ENCODE measurements at regions not wholly inside any gene's neighbourhood (a gene's known extent, or its start where the extent isn't known, plus 50 kb on each side); places are given as distances from the start of the nearest gene placed in this dataset.

- intact Hi-C loops (cut with DNase I, micrococcal nuclease) = no loop called here
Observed at GRCh38 chr10:78510566-78511323, 477.1 kb downstream of the RPS24 start.

GRCh38 chr10:78511324-78512204, 477.9 kb downstream of the RPS24 start:
- Mint-ChIP-seq H3K27ac (no peak overlapping the region), H3K4me1 (no peaks in the 10 kb centered on the region), H3K9me3 (ENCODE audit: low read depth) (no peaks in the 10 kb centered on the region), H3K4me3 (no peak overlapping the region), H3K36me3 (ENCODE audit: low read depth) (no peaks in the 10 kb centered on the region), H3K27me3 (peaks cover 2% of the 10 kb centered on the region)
- intact Hi-C loops (cut with DNase I, micrococcal nuclease) = no loop called here
- ATAC-seq = no peak
- DNase-seq = no peak
- ChIA-PET CTCF (interaction anchor here (0.9 kb wide), 1 partner anchor 12 kb away, joined by 4 read pairs; no protein-coding TSS in a partner anchor), POLR2A (interaction anchor here (0.6 kb wide), 1 partner anchor 179 kb away, joined by 3 read pairs; no protein-coding TSS in a partner anchor)

More at GRCh38 chr10:78510566-78511323, 477.1 kb downstream of the RPS24 start:
- Mint-ChIP-seq H3K27ac (no peak overlapping the region), H3K27me3 (peaks cover 2% of the 10 kb centered on the region), H3K9me3 (ENCODE audit: low read depth) (no peaks in the 10 kb centered on the region), H3K36me3 (ENCODE audit: low read depth) (no peaks in the 10 kb centered on the region), H3K4me3 (no peak overlapping the region), H3K4me1 (no peaks in the 10 kb centered on the region)
- ChIA-PET CTCF (no interaction called here), POLR2A (no interaction called here)
- ATAC-seq (peak; percentile 39), DNase-seq (no peak)

GRCh38 chr10:78512205-78512550, 478.5 kb downstream of the RPS24 start:
- Mint-ChIP-seq H3K4me1 (no peaks in the 10 kb centered on the region), H3K9me3 (ENCODE audit: low read depth) (no peaks in the 10 kb centered on the region), H3K4me3 (no peak overlapping the region), H3K27me3 (peaks cover 2% of the 10 kb centered on the region), H3K36me3 (ENCODE audit: low read depth) (no peaks in the 10 kb centered on the region), H3K27ac (no peak overlapping the region)
- ChIA-PET POLR2A (interaction anchor here (0.6 kb wide), 1 partner anchor 178 kb away, joined by 3 read pairs; no protein-coding TSS in a partner anchor), CTCF (interaction anchor here (0.9 kb wide), 1 partner anchor 11 kb away, joined by 4 read pairs; no protein-coding TSS in a partner anchor)
- ATAC-seq = no peak
- intact Hi-C loops (cut with DNase I, micrococcal nuclease) = no loop called here
- no peak for DNase-seq

GRCh38 chr10:78513330-78513729, 479.7 kb downstream of the RPS24 start:
- no peaks in the 10 kb centered on the region for H3K4me1 Mint-ChIP-seq

GRCh38 chr10:78513986-78514385, 480.3 kb downstream of the RPS24 start:
- Mint-ChIP-seq H3K27ac (no peak overlapping the region), H3K27me3 (peaks cover 2% of the 10 kb centered on the region), H3K4me1 (no peaks in the 10 kb centered on the region), H3K36me3 (ENCODE audit: low read depth) (no peaks in the 10 kb centered on the region), H3K9me3 (ENCODE audit: low read depth) (no peaks in the 10 kb centered on the region), H3K4me3 (no peak overlapping the region)
- DNase-seq (no peak), ATAC-seq (no peak)
- CTCF ChIA-PET = interaction anchor here (1.0 to 1.6 kb wide), 2 partner anchors 9 to 12 kb away, joined by 3 read pairs; no protein-coding TSS in a partner anchor
- intact Hi-C loops (cut with DNase I, micrococcal nuclease) = no loop called here
- POLR2A ChIA-PET = no interaction called here

More at GRCh38 chr10:78513330-78513729, 479.7 kb downstream of the RPS24 start:
- Mint-ChIP-seq H3K4me3 (no peak overlapping the region), H3K36me3 (ENCODE audit: low read depth) (no peaks in the 10 kb centered on the region), H3K27ac (no peak overlapping the region), H3K27me3 (peaks cover 2% of the 10 kb centered on the region), H3K9me3 (ENCODE audit: low read depth) (no peaks in the 10 kb centered on the region)
- intact Hi-C loops (cut with DNase I, micrococcal nuclease) = no loop called here
- ChIA-PET POLR2A (no interaction called here), CTCF (no interaction called here)
- no peak for ATAC-seq
- no peak for DNase-seq

GRCh38 chr10:78514459-78514858, 480.8 kb downstream of the RPS24 start:
- Mint-ChIP-seq H3K36me3 (ENCODE audit: low read depth) (no peaks in the 10 kb centered on the region), H3K4me3 (no peak overlapping the region), H3K9me3 (ENCODE audit: low read depth) (no peaks in the 10 kb centered on the region), H3K27ac (no peak overlapping the region), H3K27me3 (no peaks in the 10 kb centered on the region), H3K4me1 (no peaks in the 10 kb centered on the region)
- ATAC-seq (no peak), DNase-seq (no peak)
- intact Hi-C loops (cut with DNase I, micrococcal nuclease) = no loop called here
- POLR2A ChIA-PET = no interaction called here
- CTCF ChIA-PET = interaction anchor here (0.6 to 1.6 kb wide), 3 partner anchors 9 to 211 kb away, joined by 3 read pairs; no protein-coding TSS in a partner anchor

- CTCF ChIA-PET = interaction anchor here (0.6 to 1.6 kb wide), 3 partner anchors 10 to 211 kb away, joined by 3 read pairs; no protein-coding TSS in a partner anchor
- DNase-seq (no peak), ATAC-seq (no peak)
- H3K4me1 Mint-ChIP-seq = no peaks in the 10 kb centered on the region
- H3K27ac Mint-ChIP-seq = no peak overlapping the region
- no peaks in the 10 kb centered on the region for H3K36me3 Mint-ChIP-seq (ENCODE audit: low read depth)
- intact Hi-C loops (cut with DNase I, micrococcal nuclease) = no loop called here
- H3K27me3 Mint-ChIP-seq = no peaks in the 10 kb centered on the region
- POLR2A ChIA-PET = no interaction called here
- H3K9me3 Mint-ChIP-seq (ENCODE audit: low read depth) = no peaks in the 10 kb centered on the region
- H3K4me3 Mint-ChIP-seq = no peak overlapping the region
Observed at GRCh38 chr10:78515038-78515872, 481.6 kb downstream of the RPS24 start.

GRCh38 chr10:78515873-78516153, 482.1 kb downstream of the RPS24 start:
- Mint-ChIP-seq H3K27ac (no peak overlapping the region), H3K9me3 (ENCODE audit: low read depth) (no peaks in the 10 kb centered on the region), H3K4me3 (no peak overlapping the region), H3K36me3 (ENCODE audit: low read depth) (no peaks in the 10 kb centered on the region), H3K4me1 (peaks cover 2% of the 10 kb centered on the region), H3K27me3 (no peaks in the 10 kb centered on the region)
- POLR2A ChIA-PET = no interaction called here
- intact Hi-C loops (cut with DNase I, micrococcal nuclease) = no loop called here
- DNase-seq (no peak), ATAC-seq (no peak)
- CTCF ChIA-PET = no interaction called here

- peaks cover 5% of the 10 kb centered on the region for H3K4me1 Mint-ChIP-seq
- H3K9me3 Mint-ChIP-seq (ENCODE audit: low read depth) = no peaks in the 10 kb centered on the region
- no peaks in the 10 kb centered on the region for H3K27me3 Mint-ChIP-seq
- ATAC-seq = no peak
- intact Hi-C loops (cut with DNase I, micrococcal nuclease) = no loop called here
- H3K36me3 Mint-ChIP-seq (ENCODE audit: low read depth) = no peaks in the 10 kb centered on the region
- no peak overlapping the region for H3K4me3 Mint-ChIP-seq
- no peak overlapping the region for H3K27ac Mint-ChIP-seq
- no peak for DNase-seq
- POLR2A ChIA-PET = no interaction called here
- CTCF ChIA-PET = no interaction called here
Observed at GRCh38 chr10:78516236-78516635, 482.6 kb downstream of the RPS24 start.

GRCh38 chr10:78516756-78517155, 483.1 kb downstream of the RPS24 start:
- H3K9me3 Mint-ChIP-seq (ENCODE audit: low read depth) = no peaks in the 10 kb centered on the region
- DNase-seq = no peak
- CTCF ChIA-PET = no interaction called here
- no peaks in the 10 kb centered on the region for H3K36me3 Mint-ChIP-seq (ENCODE audit: low read depth)
- H3K27ac Mint-ChIP-seq = no peak overlapping the region
- intact Hi-C loops (cut with DNase I, micrococcal nuclease) = no loop called here
- H3K4me3 Mint-ChIP-seq = no peak overlapping the region
- no peaks in the 10 kb centered on the region for H3K27me3 Mint-ChIP-seq
- peaks cover 5% of the 10 kb centered on the region for H3K4me1 Mint-ChIP-seq
- no peak for ATAC-seq
- POLR2A ChIA-PET = no interaction called here

GRCh38 chr10:78518224-78518623, 484.6 kb downstream of the RPS24 start:
- CTCF ChIA-PET = no interaction called here
- POLR2A ChIA-PET = no interaction called here
- H3K9me3 Mint-ChIP-seq (ENCODE audit: low read depth) = no peaks in the 10 kb centered on the region

More at GRCh38 chr10:78518224-78518623, 484.6 kb downstream of the RPS24 start:
- no peaks in the 10 kb centered on the region for H3K27me3 Mint-ChIP-seq
- H3K4me3 Mint-ChIP-seq = no peak overlapping the region
- DNase-seq (no peak), ATAC-seq (no peak)
- intact Hi-C loops (cut with DNase I, micrococcal nuclease) = no loop called here
- H3K36me3 Mint-ChIP-seq (ENCODE audit: low read depth) = no peaks in the 10 kb centered on the region
- H3K4me1 Mint-ChIP-seq = peaks cover 5% of the 10 kb centered on the region
- no peak overlapping the region for H3K27ac Mint-ChIP-seq

Data from activated CD4-positive, alpha-beta T cell treated with anti-CD3 and anti-CD28 coated beads for 36 hours (primary cell).